B cell (primary cell): ENCODE measurements at regions not wholly inside any gene's neighbourhood (a gene's known extent, or its start where the extent isn't known, plus 50 kb on each side); places are given as distances from the start of the nearest gene placed in this dataset.

Experiments used
- ATAC-seq: fragments of 200-7000 bp; cut with Tn5 transposase; one replicate; pipeline ENCODE4 v1.10.0; 2021; ENCODE audit warnings: low read depth, mild to moderate bottlenecking, moderate number of reproducible peaks, moderate library complexity
- CTCF ChIA-PET: fragments of 350-600 bp; sonication (Branson Sonifier 250); formaldehyde crosslinking; loops from one replicate; lab custom pipeline; 2021; ENCODE audit warnings: antibody characterized with exemption, inconsistent platforms; lab: Charles Lee
- POLR2A ChIA-PET: fragments of 350-600 bp; sonication (Branson Sonifier 250); formaldehyde crosslinking; loops from one replicate; lab custom pipeline; 2021; ENCODE audit warnings: antibody characterized with exemption; lab: Charles Lee
- DNase-seq: peaks from one replicate; pipeline ENCODE4 v3.0.0; 2013
- H2AFZ ChIP-seq: 2 replicates; pipeline ENCODE4 v1.6.1; 2012; ENCODE audit warnings: mild to moderate bottlenecking, low read depth, low read length; ENCODE audit not compliant: insufficient read depth, poor library complexity, severe bottlenecking
- H3K27ac ChIP-seq, 2 donors: 1 replicate in 1 of 2; 2 replicates in 1 of 2; pipeline ENCODE4 v1.5.1; 2012 to 2013; ENCODE audit warnings: low read length in 2 of 2, mild to moderate bottlenecking in 2 of 2, moderate library complexity in 1 of 2
- H3K27me3 ChIP-seq, 4 experiments: fragments of 200-600 bp in 1 of 4; sonication (generic) in 1 of 4; replicated peaks in 1 of 4; 1 replicate in 2 of 4; 2 replicates in 2 of 4; pipeline versions ENCODE4 v1.6.1 to v1.7.0; 2013 to 2016; ENCODE audit warnings: low read length in 3 of 4, mild to moderate bottlenecking in 2 of 4, mixed read lengths in 1 of 4, moderate library complexity in 1 of 4; ENCODE audit not compliant: insufficient read depth in 4 of 4, control insufficient read depth in 3 of 4; ENCODE audit errors: control extremely low read depth in 1 of 4
- H3K36me3 ChIP-seq, 2 experiments: replicated peaks in 1 of 2; 1 replicate in 1 of 2; 2 replicates in 1 of 2; pipeline versions ENCODE4 v1.6.1 to v1.7.1; 2013; ENCODE audit warnings: low read length in 1 of 2; ENCODE audit not compliant: insufficient read depth in 2 of 2, control insufficient read depth in 1 of 2; ENCODE audit errors: control extremely low read depth in 1 of 2, extremely low read depth in 1 of 2
- H3K4me1 ChIP-seq, 2 donors: fragments of 200-600 bp in 1 of 2; sonication (generic) in 1 of 2; 1 replicate in 1 of 2; 2 replicates in 1 of 2; pipeline versions ENCODE4 v1.5.1 to v1.6.1; 2013 to 2017; ENCODE audit warnings: low read length in 2 of 2; ENCODE audit not compliant: control insufficient read depth in 2 of 2, insufficient read depth in 2 of 2
- H3K4me2 ChIP-seq: replicated peaks from 2 replicates; pipeline ENCODE3; 2012; ENCODE audit warnings: mild to moderate bottlenecking, low read depth, low read length; ENCODE audit not compliant: poor library complexity, severe bottlenecking
- H3K4me3 ChIP-seq, 5 experiments: fragments of 200-600 bp in 1 of 5; sonication (generic) in 1 of 5; 1 replicate in 3 of 5; 2 replicates in 2 of 5; pipeline versions ENCODE4 v1.5.1 to v1.7.0; 2011 to 2016; ENCODE audit warnings: low read length in 4 of 5, mild to moderate bottlenecking in 4 of 5, low read depth in 2 of 5, control low read depth in 1 of 5, moderate library complexity in 1 of 5; ENCODE audit not compliant: insufficient read depth in 1 of 5; ENCODE audit errors: control extremely low read depth in 1 of 5, extremely low read depth in 1 of 5
- H3K79me2 ChIP-seq: fragments of 200-600 bp; sonication (generic); one replicate; pipeline ENCODE4 v1.6.0; 2016; ENCODE audit warnings: low read length; ENCODE audit not compliant: control insufficient read depth, insufficient read depth
- H3K9ac ChIP-seq: fragments of 200-600 bp; sonication (generic); 2 replicates; pipeline ENCODE4 v1.6.1; 2017; ENCODE audit warnings: mild to moderate bottlenecking, low read length, moderate library complexity
- H3K9me3 ChIP-seq, 3 donors: one replicate each; pipeline versions ENCODE4 v1.6.1 to v1.7.1; 2013; ENCODE audit warnings: low read length in 2 of 3; ENCODE audit not compliant: control insufficient read depth in 2 of 3, insufficient read depth in 1 of 3; ENCODE audit errors: control extremely low read depth in 1 of 3
- H4K20me1 ChIP-seq: 2 replicates; pipeline ENCODE4 v1.6.0; 2012; ENCODE audit warnings: mild to moderate bottlenecking, low read length; ENCODE audit not compliant: insufficient read depth, control insufficient read depth, poor library complexity, severe bottlenecking
- H3K27ac Mint-ChIP-seq: one replicate; pipeline ENCODE4 v1.8.0; 2021; ENCODE audit warnings: mixed read lengths
- H3K27me3 Mint-ChIP-seq: one replicate; pipeline ENCODE4 v1.8.0; 2021; ENCODE audit warnings: mixed read lengths
- H3K4me1 Mint-ChIP-seq: one replicate; pipeline ENCODE4 v1.8.0; 2021; ENCODE audit warnings: mixed read lengths
- H3K4me3 Mint-ChIP-seq: one replicate; pipeline ENCODE4 v1.8.0; 2021; ENCODE audit warnings: mixed read lengths
- H3K9me3 Mint-ChIP-seq: one replicate; pipeline ENCODE4 v1.8.0; 2022; ENCODE audit warnings: mixed read lengths; ENCODE audit not compliant: insufficient read depth
- EZH2 ChIP-seq: IDR thresholded peaks from 2 replicates; pipeline ENCODE4 v1.6.1; 2012; ENCODE audit warnings: borderline replicate concordance, low read depth, mild to moderate bottlenecking, moderate library complexity, low read length; ENCODE audit not compliant: insufficient read depth, poor library complexity, severe bottlenecking
- WGBS: methylation state at CpG from one replicate; pipeline ENCODE4 v1.1.5; 2013; ENCODE audit warnings: missing lambda C conversion rate; ENCODE audit not compliant: insufficient coverage; 5-methylcytosine and 5-hydroxymethylcytosine counted together
- intact Hi-C: fragments of 100-400 bp; cut with micrococcal nuclease; formaldehyde crosslinking; loops from one replicate; pipeline ENCODE4 v1.10.0; 2022
- TF ChIP-seq, protein P1 (sequence below): fragments of 200-600 bp; IDR thresholded peaks from one replicate; pipeline ENCODE4 v1.8.0; 2022; ENCODE audit warnings: antibody characterized with exemption, mild to moderate bottlenecking

DNA sequence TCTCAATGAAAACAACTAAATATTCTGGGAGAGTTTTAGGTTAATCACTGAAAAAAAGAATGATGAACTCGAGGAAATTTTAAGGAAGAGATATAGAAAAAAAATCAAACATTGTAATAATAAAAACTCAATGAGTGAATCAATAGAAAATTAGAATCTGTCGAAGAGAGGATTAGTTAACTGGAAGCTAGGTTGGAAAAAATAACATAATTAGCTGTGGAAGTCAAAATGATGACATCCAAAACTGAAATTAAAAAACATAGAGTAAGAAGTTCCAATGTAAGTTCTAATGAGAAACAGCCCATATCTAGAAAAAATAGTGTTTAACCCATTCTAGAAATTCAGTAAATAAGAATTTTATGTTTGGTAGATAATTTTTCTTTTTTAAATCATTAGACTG, 299.3 kb upstream of the RARB start:
- H2AFZ ChIP-seq: no peak overlapping the region
- H3K4me1 Mint-ChIP-seq: no peaks in the 10 kb centered on the region
- no peaks in the 10 kb centered on the region for H3K79me2 ChIP-seq
- no peaks in the 10 kb centered on the region for H3K4me1 ChIP-seq
- no peaks in the 10 kb centered on the region for H4K20me1 ChIP-seq
- no peak overlapping the region for H3K4me2 ChIP-seq
- no peak overlapping the region for H3K4me3 ChIP-seq
- POLR2A ChIA-PET: no interaction called here
- no peaks in the 10 kb centered on the region for H3K27me3 Mint-ChIP-seq
- H3K9me3 Mint-ChIP-seq: peaks cover 3% of the 10 kb centered on the region
- no peak overlapping the region for H3K4me3 Mint-ChIP-seq
- no peaks in the 10 kb centered on the region for H3K27me3 ChIP-seq
- H3K27ac ChIP-seq: no peak overlapping the region
- intact Hi-C loops: no loop called here
- no peak overlapping the region for H3K27ac Mint-ChIP-seq
- H3K9me3 ChIP-seq: peaks cover 0 to 4% (median 3%) of the 10 kb centered on the region in 3 donors
- no peak overlapping the region for H3K9ac ChIP-seq
- DNase-seq (no peak), ATAC-seq (no peak)
- no CpG with 5 or more reads among the region's 2 CpGs for WGBS
- CTCF ChIA-PET: no interaction called here
- no peaks in the 10 kb centered on the region for H3K36me3 ChIP-seq
- TF ChIP-seq EZH2: no peak
- TF ChIP-seq, protein P1, sequence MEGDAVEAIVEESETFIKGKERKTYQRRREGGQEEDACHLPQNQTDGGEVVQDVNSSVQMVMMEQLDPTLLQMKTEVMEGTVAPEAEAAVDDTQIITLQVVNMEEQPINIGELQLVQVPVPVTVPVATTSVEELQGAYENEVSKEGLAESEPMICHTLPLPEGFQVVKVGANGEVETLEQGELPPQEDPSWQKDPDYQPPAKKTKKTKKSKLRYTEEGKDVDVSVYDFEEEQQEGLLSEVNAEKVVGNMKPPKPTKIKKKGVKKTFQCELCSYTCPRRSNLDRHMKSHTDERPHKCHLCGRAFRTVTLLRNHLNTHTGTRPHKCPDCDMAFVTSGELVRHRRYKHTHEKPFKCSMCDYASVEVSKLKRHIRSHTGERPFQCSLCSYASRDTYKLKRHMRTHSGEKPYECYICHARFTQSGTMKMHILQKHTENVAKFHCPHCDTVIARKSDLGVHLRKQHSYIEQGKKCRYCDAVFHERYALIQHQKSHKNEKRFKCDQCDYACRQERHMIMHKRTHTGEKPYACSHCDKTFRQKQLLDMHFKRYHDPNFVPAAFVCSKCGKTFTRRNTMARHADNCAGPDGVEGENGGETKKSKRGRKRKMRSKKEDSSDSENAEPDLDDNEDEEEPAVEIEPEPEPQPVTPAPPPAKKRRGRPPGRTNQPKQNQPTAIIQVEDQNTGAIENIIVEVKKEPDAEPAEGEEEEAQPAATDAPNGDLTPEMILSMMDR: no peak

DNA sequence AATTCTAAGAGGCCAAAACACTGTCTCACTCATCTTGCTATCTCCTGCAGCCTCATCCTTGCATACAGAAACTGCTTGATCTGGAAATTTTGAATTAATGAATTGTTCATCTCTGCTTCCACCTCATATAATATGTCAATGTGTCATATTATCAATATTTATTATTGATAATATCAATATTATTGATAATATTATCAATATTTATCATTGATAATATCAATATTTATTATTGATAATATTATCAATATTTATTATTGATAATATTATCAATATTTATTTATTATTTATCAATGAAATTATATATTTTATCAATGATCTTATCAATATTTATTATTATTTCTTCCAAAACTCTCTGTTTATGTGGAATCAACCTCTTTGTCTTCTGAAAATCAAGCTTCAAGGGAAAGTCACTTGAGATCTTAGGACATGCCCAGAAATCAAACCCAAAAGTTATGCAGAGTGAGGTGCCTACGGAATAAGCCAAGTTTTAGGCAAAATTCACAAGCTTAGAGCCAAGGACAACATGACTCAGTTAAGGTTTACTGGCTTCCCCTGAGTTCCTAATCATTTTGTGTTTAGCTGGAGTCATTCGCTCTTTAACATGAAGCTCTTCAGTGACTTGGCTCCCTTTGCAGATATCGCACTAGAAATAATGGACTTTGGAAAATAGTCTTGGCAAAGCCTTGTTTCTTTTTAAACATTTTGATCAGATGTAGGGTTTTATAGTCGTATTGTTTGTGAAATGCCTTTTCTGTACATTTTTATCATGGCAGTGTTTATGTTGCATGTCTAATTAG, 297.1 kb upstream of the RARB start:
- Histone ChIP-seq H3K4me1 (no peaks in the 10 kb centered on the region), H3K4me3 (no peak overlapping the region), H3K9me3 (peaks cover 0 to 4% (median 3%) of the 10 kb centered on the region in 3 donors), H3K79me2 (no peaks in the 10 kb centered on the region), H2AFZ (no peak overlapping the region), H4K20me1 (no peaks in the 10 kb centered on the region), H3K27ac (no peak overlapping the region), H3K27me3 (no peaks in the 10 kb centered on the region), H3K9ac (no peak overlapping the region), H3K36me3 (no peaks in the 10 kb centered on the region), H3K4me2 (no peak overlapping the region)
- DNase-seq (no peak), ATAC-seq (no peak)
- H3K27me3 Mint-ChIP-seq: no peaks in the 10 kb centered on the region
- no peaks in the 10 kb centered on the region for H3K4me1 Mint-ChIP-seq
- ChIA-PET POLR2A (no interaction called here), CTCF (no interaction called here)
- intact Hi-C loops: no loop called here
- no peak overlapping the region for H3K27ac Mint-ChIP-seq
- TF ChIP-seq, protein P1: no peak
- TF ChIP-seq EZH2: no peak
- H3K4me3 Mint-ChIP-seq: no peak overlapping the region
- WGBS: 96% methylated on average over 3 of the region's 4 CpGs
- peaks cover 3% of the 10 kb centered on the region for H3K9me3 Mint-ChIP-seq
